Endothelial cell of umbilical vein (primary cell): ENCODE measurements at regions not wholly inside any gene's neighbourhood (a gene's known extent, or its start where the extent isn't known, plus 50 kb on each side); places are given as distances from the start of the nearest gene placed in this dataset.

Source experiments
- BruUV-seq: library from RNA; stranded (reverse); fragments of 400-500 nt; replicated peaks from 2 replicates; lab custom pipeline; 2021; lab: Mats Ljungman, UMichigan
- CTCF ChIA-PET: fragments of 300-600, 350-600 bp; sonication (Branson Sonifier 250); formaldehyde crosslinking; loops from one replicate; lab custom pipeline; 2021; ENCODE audit warnings: antibody characterized with exemption, inconsistent platforms; lab: Charles Lee
- POLR2A ChIA-PET: fragments of 300-600, 350-600 bp; sonication (Branson Sonifier 250); formaldehyde crosslinking; loops from one replicate; lab custom pipeline; 2021; ENCODE audit warnings: antibody characterized with exemption, inconsistent platforms; lab: Charles Lee
- DNase-seq: peaks from one replicate; pipeline ENCODE4 v3.0.0-alpha.2; 2011; ENCODE audit warnings: low read depth, low spot score
- FAIRE-seq: peaks from 2 replicates; lab custom pipeline; 2011; peaks lifted over from hg19 to GRCh38; lab: Jason Lieb, UNC
- H2AFZ ChIP-seq: 2 replicates; pipeline ENCODE4 v1.6.0; 2012; ENCODE audit warnings: low read depth, low read length, control low read depth, inconsistent platforms
- H3K27ac ChIP-seq: 2 replicates; pipeline ENCODE4 v1.5.1; 2011; ENCODE audit warnings: low read depth, mild to moderate bottlenecking, control low read depth, low read length, moderate library complexity; ENCODE audit not compliant: insufficient read depth
- H3K27me3 ChIP-seq, 2 experiments: 2 replicates each; pipeline versions ENCODE4 v1.6.0 to v1.6.1; 2011; ENCODE audit warnings: low read length in 2 of 2, mixed read lengths in 1 of 2; ENCODE audit not compliant: control insufficient read depth in 2 of 2, insufficient read depth in 2 of 2
- H3K36me3 ChIP-seq, 2 experiments: 2 replicates in 1 of 2; 3 replicates in 1 of 2; pipeline ENCODE4 v1.5.1; 2011; ENCODE audit warnings: low read length in 2 of 2, mild to moderate bottlenecking in 1 of 2, moderate library complexity in 1 of 2; ENCODE audit not compliant: control insufficient read depth in 2 of 2, insufficient read depth in 2 of 2; ENCODE audit errors: extremely low read depth in 1 of 2
- H3K4me1 ChIP-seq: 3 replicates; pipeline ENCODE4 v1.5.1; 2011; ENCODE audit warnings: mild to moderate bottlenecking, low read length; ENCODE audit not compliant: control insufficient read depth, insufficient read depth; ENCODE audit errors: extremely low read depth
- H3K4me2 ChIP-seq: 2 replicates; pipeline ENCODE4 v1.6.1; 2011; ENCODE audit warnings: low read length, control low read depth, mixed read lengths; ENCODE audit not compliant: insufficient read depth
- H3K4me3 ChIP-seq, 3 experiments: fragments of 200-600 bp in 1 of 3; sonication (generic), shearing (Covaris generic) in 1 of 3; replicated peaks in 1 of 3; 2 replicates each; pipeline ENCODE4 v1.5.1; 2011 to 2016; ENCODE audit warnings: control low read depth in 3 of 3, low read length in 3 of 3, mild to moderate bottlenecking in 2 of 3, inconsistent platforms in 1 of 3, low read depth in 1 of 3, moderate library complexity in 1 of 3; ENCODE audit not compliant: insufficient read depth in 1 of 3
- H3K79me2 ChIP-seq: 2 replicates; pipeline ENCODE4 v1.6.0; 2012; ENCODE audit warnings: low read length, inconsistent platforms; ENCODE audit not compliant: control insufficient read depth, insufficient read depth
- H3K9ac ChIP-seq: replicated peaks from 2 replicates; pipeline ENCODE3; 2011; ENCODE audit warnings: low read length, control low read depth; ENCODE audit not compliant: insufficient read depth; ENCODE audit errors: extremely low read depth
- H3K9me1 ChIP-seq: replicated peaks from 3 replicates; pipeline ENCODE4 v1.6.0; 2011; ENCODE audit warnings: mild to moderate bottlenecking, low read length; ENCODE audit not compliant: control insufficient read depth, insufficient read depth; ENCODE audit errors: extremely low read depth
- H3K9me3 ChIP-seq: replicated peaks from 2 replicates; pipeline ENCODE4 v1.5.1; 2012; ENCODE audit warnings: low read length, inconsistent platforms; ENCODE audit not compliant: control insufficient read depth, insufficient read depth
- H4K20me1 ChIP-seq: replicated peaks from 2 replicates; pipeline ENCODE3; 2011; ENCODE audit warnings: mild to moderate bottlenecking, low read length; ENCODE audit not compliant: control insufficient read depth, insufficient read depth; ENCODE audit errors: extremely low read depth
- CTCF ChIP-seq, 2 donors: IDR thresholded peaks; 1 replicate in 1 of 2; 2 replicates in 1 of 2; pipeline ENCODE4 v1.5.1; 2011; ENCODE audit warnings: low read length in 2 of 2, mild to moderate bottlenecking in 2 of 2, moderate library complexity in 2 of 2, control low read depth in 1 of 2, inconsistent platforms in 1 of 2, low read depth in 1 of 2; ENCODE audit not compliant: insufficient read depth in 1 of 2; ENCODE audit errors: extremely low read depth in 1 of 2
- EZH2 ChIP-seq: IDR thresholded peaks from 2 replicates; pipeline ENCODE4 v1.6.1; 2012; ENCODE audit warnings: borderline replicate concordance, low read depth, mild to moderate bottlenecking, moderate library complexity, low read length, inconsistent platforms; ENCODE audit not compliant: severe bottlenecking
- FOS ChIP-seq: IDR thresholded peaks from 2 replicates; pipeline ENCODE4 v1.6.1; 2011; ENCODE audit warnings: mild to moderate bottlenecking, low read length, moderate library complexity, borderline replicate concordance; ENCODE audit not compliant: insufficient read depth
- GATA2 ChIP-seq: IDR thresholded peaks from 2 replicates; pipeline ENCODE4 v1.7.0; 2011; ENCODE audit warnings: low read depth, mild to moderate bottlenecking, moderate library complexity, mixed read lengths, low read length; ENCODE audit not compliant: insufficient read length, insufficient read depth
- JUN ChIP-seq: IDR thresholded peaks from 2 replicates; pipeline ENCODE4 v1.6.1; 2011; ENCODE audit warnings: borderline replicate concordance, low read depth; ENCODE audit not compliant: insufficient read length, insufficient read depth
- MAX ChIP-seq: IDR thresholded peaks from 2 replicates; pipeline ENCODE4 v1.6.1; 2011; ENCODE audit not compliant: insufficient read depth, insufficient read length
- MYC ChIP-seq: IDR thresholded peaks from one replicate; pipeline ENCODE4 v1.6.1; 2011; ENCODE audit warnings: mild to moderate bottlenecking, low read depth, low read length
- POLR2A ChIP-seq: IDR thresholded peaks from 2 replicates; pipeline ENCODE4 v1.6.1; 2012; ENCODE audit warnings: low read depth, mild to moderate bottlenecking, control low read depth, low read length
- POLR2AphosphoS5 ChIP-seq: IDR thresholded peaks from 2 replicates; pipeline ENCODE4 v1.6.1; 2012; ENCODE audit warnings: low read depth, mild to moderate bottlenecking, control low read depth, low read length, moderate library complexity; ENCODE audit not compliant: insufficient read depth
- dilution Hi-C: fragments of 300-500 bp; cut with MboI; formaldehyde crosslinking; loops from one replicate; pipeline ENCODE4 v1.15.0; 2019; ENCODE audit warnings: low sequenced_read_pairs; ENCODE audit not compliant: extremely low pct_ligation_motif_present
- intact Hi-C: fragments of 100-400 bp; cut with micrococcal nuclease; formaldehyde crosslinking; loops from one replicate; pipeline ENCODE4 v1.10.0; 2022

- no peak overlapping the region for H3K4me3 ChIP-seq
- no peak overlapping the region for H3K27ac ChIP-seq
- H3K4me2 ChIP-seq: no peak overlapping the region
- dilution Hi-C loops: no loop called here
- no peak overlapping the region for H3K9ac ChIP-seq
- H3K36me3 ChIP-seq: no peaks in the 10 kb centered on the region
- no peak overlapping the region for H2AFZ ChIP-seq
- H4K20me1 ChIP-seq: no peaks in the 10 kb centered on the region
- no peaks in the 10 kb centered on the region for H3K9me3 ChIP-seq
- H3K9me1 ChIP-seq: no peaks in the 10 kb centered on the region
- intact Hi-C loops: no loop called here
- no peak for TF ChIP-seq CTCF (IDR thresholded peaks at IDR 0.05; ENCODE audit: extremely low read depth in 1 of 2, insufficient read depth in 1 of 2, low read depth in 1 of 2, low read length in 2 of 2)
- no peak for TF ChIP-seq GATA2
- no peaks in the 10 kb centered on the region for H3K4me1 ChIP-seq
- H3K79me2 ChIP-seq: no peaks in the 10 kb centered on the region
- no peak for DNase-seq
- no peak for FAIRE-seq
- CTCF ChIA-PET: no interaction called here
- POLR2A ChIA-PET: no interaction called here
- H3K27me3 ChIP-seq: peaks cover 8 to 28% of the 10 kb centered on the region in 2 experiments
- BruUV-seq: no TSS peak
These were observed 91.9 kb downstream of the DAD1 start for GRCh38 chr14:22497144-22497423.

GRCh38 chr14:22494486-22495135 is 94.4 kb downstream of the DAD1 start:
- no peak overlapping the region for H3K9ac ChIP-seq
- no peak overlapping the region for H3K27ac ChIP-seq
- no peaks in the 10 kb centered on the region for H3K36me3 ChIP-seq
- no peak overlapping the region for H3K4me2 ChIP-seq
- no peaks in the 10 kb centered on the region for H3K9me1 ChIP-seq
- H3K27me3 ChIP-seq: peaks cover 20 to 43% of the 10 kb centered on the region in 2 experiments
- dilution Hi-C loops: no loop called here
- FAIRE-seq (no peak), DNase-seq (no peak)
- no TSS peak for BruUV-seq
- H3K4me1 ChIP-seq: no peaks in the 10 kb centered on the region
- CTCF ChIA-PET: no interaction called here
- H3K9me3 ChIP-seq: no peaks in the 10 kb centered on the region
- H4K20me1 ChIP-seq: no peaks in the 10 kb centered on the region
- POLR2A ChIA-PET: no interaction called here
- no peak overlapping the region for H2AFZ ChIP-seq
- no peak overlapping the region for H3K4me3 ChIP-seq
- intact Hi-C loops: no loop called here
- no peak for TF ChIP-seq FOS
- TF ChIP-seq POLR2A: no peak
- TF ChIP-seq JUN: no peak
- no peak for TF ChIP-seq MAX
- TF ChIP-seq MYC: no peak
- TF ChIP-seq GATA2: no peak
- no peak for TF ChIP-seq CTCF (IDR thresholded peaks at IDR 0.05; ENCODE audit: extremely low read depth in 1 of 2, insufficient read depth in 1 of 2, low read depth in 1 of 2, low read length in 2 of 2)
- TF ChIP-seq POLR2AphosphoS5: no peak
- no peak for TF ChIP-seq EZH2
- H3K79me2 ChIP-seq: no peaks in the 10 kb centered on the region
